ENCODE measurements at regions not wholly inside any gene's neighbourhood (a gene's known extent, or its start where the extent isn't known, plus 50 kb on each side); places are given as distances from the start of the nearest gene placed in this dataset.

DNA sequence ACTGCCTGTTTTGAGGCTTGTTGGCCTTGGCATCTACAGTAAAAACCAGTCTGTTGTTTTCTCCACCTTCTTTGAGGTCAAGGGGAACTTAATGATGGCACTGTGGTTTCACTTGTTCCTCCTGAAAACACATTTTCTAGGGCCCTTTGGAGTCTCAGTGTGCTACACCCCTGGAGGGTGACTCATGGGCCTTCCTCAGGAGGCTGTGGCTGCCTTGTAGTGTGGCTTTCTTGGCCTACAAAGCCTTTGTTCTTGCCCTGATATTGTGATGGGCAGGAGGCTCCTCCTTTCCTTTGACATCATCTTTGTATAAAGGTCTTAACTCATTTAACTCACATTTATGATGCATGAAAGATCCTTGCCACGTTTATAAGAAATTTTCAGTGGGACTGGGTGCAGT is 56.3 kb upstream of the GPBP1 start:
- TF ChIP-seq, protein P1, sequence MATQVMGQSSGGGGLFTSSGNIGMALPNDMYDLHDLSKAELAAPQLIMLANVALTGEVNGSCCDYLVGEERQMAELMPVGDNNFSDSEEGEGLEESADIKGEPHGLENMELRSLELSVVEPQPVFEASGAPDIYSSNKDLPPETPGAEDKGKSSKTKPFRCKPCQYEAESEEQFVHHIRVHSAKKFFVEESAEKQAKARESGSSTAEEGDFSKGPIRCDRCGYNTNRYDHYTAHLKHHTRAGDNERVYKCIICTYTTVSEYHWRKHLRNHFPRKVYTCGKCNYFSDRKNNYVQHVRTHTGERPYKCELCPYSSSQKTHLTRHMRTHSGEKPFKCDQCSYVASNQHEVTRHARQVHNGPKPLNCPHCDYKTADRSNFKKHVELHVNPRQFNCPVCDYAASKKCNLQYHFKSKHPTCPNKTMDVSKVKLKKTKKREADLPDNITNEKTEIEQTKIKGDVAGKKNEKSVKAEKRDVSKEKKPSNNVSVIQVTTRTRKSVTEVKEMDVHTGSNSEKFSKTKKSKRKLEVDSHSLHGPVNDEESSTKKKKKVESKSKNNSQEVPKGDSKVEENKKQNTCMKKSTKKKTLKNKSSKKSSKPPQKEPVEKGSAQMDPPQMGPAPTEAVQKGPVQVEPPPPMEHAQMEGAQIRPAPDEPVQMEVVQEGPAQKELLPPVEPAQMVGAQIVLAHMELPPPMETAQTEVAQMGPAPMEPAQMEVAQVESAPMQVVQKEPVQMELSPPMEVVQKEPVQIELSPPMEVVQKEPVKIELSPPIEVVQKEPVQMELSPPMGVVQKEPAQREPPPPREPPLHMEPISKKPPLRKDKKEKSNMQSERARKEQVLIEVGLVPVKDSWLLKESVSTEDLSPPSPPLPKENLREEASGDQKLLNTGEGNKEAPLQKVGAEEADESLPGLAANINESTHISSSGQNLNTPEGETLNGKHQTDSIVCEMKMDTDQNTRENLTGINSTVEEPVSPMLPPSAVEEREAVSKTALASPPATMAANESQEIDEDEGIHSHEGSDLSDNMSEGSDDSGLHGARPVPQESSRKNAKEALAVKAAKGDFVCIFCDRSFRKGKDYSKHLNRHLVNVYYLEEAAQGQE (IDR thresholded peaks at IDR 0.05; ENCODE audit: insufficient read depth in 1 of 2, low read depth in 2 of 2, low read length in 2 of 2) = no peak
- no peak for TF ChIP-seq TAF1 (IDR thresholded peaks at IDR 0.05; ENCODE audit: borderline replicate concordance, insufficient read depth, low read length)

Data from PFSK-1 (cell line).